ENCODE measurements at regions not wholly inside any gene's neighbourhood (a gene's known extent, or its start where the extent isn't known, plus 50 kb on each side); places are given as distances from the start of the nearest gene placed in this dataset.

DNA sequence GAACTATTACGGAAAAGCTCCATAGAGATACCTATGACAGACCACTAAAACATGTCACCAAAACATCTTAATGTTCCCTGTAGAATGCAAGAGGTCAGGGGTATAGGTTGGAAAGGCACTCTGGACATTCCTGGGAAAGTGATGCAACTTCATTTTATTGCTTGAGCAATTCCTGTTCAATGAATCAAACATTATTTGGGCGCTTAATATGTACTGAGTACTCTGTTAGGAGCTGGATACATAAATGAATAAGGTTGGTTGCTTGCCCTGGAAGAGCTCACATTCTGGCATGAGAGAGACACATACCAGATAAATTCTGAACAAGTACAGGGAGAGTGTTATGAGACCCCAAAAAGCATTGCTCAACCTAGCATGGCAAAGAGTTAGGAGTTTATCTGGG, 408.9 kb upstream of the DMAC1 start:
- H3K36me3 ChIP-seq (ENCODE audit: control insufficient read depth in 1 of 2, insufficient read depth in 2 of 2, low read length in 1 of 2) = no peaks in the 10 kb centered on the region
- peaks cover 0 to 5% of the 10 kb centered on the region in 2 donors for H3K4me1 ChIP-seq (ENCODE audit: control insufficient read depth in 1 of 2, insufficient read depth in 2 of 2, low read length in 2 of 2)
- DNase-seq = no peak
- intact Hi-C loops (cut with DNase I) = no loop called here
- no peaks in the 10 kb centered on the region for H3K27me3 ChIP-seq (ENCODE audit: control insufficient read depth in 1 of 2, insufficient read depth in 2 of 2, low read length in 1 of 2)
- no peak overlapping the region for H3K4me3 ChIP-seq (ENCODE audit: low read length in 2 of 2)
- 95 to 98% methylated on average over 2 of the region's 2 CpGs for WGBS, 2 donors
- ATAC-seq (ENCODE audit: low FRiP score) = peak; percentile 52
- H3K27ac ChIP-seq (ENCODE audit: low read depth in 1 of 2, low read length in 2 of 2) = no peak overlapping the region
- H3K9me3 ChIP-seq (ENCODE audit: control insufficient read depth, low read length) = no peaks in the 10 kb centered on the region

GRCh38 chr9:8207596-8207995, 408.0 kb upstream of the DMAC1 start:
- Histone ChIP-seq H3K4me3 (ENCODE audit: low read length in 2 of 2) (no peak overlapping the region), H3K4me1 (ENCODE audit: control insufficient read depth in 1 of 2, insufficient read depth in 2 of 2, low read length in 2 of 2) (peaks cover 0 to 5% of the 10 kb centered on the region in 2 donors), H3K36me3 (ENCODE audit: control insufficient read depth in 1 of 2, insufficient read depth in 2 of 2, low read length in 1 of 2) (no peaks in the 10 kb centered on the region), H3K27me3 (ENCODE audit: control insufficient read depth in 1 of 2, insufficient read depth in 2 of 2, low read length in 1 of 2) (no peaks in the 10 kb centered on the region), H3K27ac (ENCODE audit: low read depth in 1 of 2, low read length in 2 of 2) (no peak overlapping the region), H3K9me3 (ENCODE audit: control insufficient read depth, low read length) (no peaks in the 10 kb centered on the region)
- 88 to 96% methylated on average over 1 of the region's 1 CpG for WGBS, 2 donors
- intact Hi-C loops (cut with DNase I) = no loop called here
- no peak for ATAC-seq (ENCODE audit: low FRiP score)
- no peak for DNase-seq

DNA sequence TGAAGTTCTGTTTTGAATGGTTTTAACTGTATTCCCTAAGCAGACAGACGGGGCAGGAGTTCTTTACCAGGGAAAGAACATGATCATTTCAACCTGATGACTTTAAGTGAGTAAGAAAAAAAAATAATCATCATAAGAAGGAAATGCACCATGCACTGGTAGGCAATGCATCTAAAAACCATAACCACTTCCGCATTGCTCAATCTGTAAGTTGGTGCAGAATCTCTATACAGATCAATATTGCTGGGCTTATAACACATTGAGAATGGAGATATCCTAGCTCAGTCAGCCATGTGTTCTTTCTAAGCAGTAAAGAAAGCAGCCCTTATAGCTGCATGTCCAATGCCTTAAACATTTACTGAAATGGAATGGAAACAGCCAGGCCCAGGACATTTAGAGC, 407.1 kb upstream of the DMAC1 start:
- no peak for DNase-seq
- WGBS, 2 donors = 47 to 48% methylated on average over 2 of the region's 2 CpGs
- Histone ChIP-seq H3K9me3 (ENCODE audit: control insufficient read depth, low read length) (no peaks in the 10 kb centered on the region), H3K4me1 (ENCODE audit: control insufficient read depth in 1 of 2, insufficient read depth in 2 of 2, low read length in 2 of 2) (peaks cover 0 to 5% of the 10 kb centered on the region in 2 donors), H3K27me3 (ENCODE audit: control insufficient read depth in 1 of 2, insufficient read depth in 2 of 2, low read length in 1 of 2) (no peaks in the 10 kb centered on the region), H3K36me3 (ENCODE audit: control insufficient read depth in 1 of 2, insufficient read depth in 2 of 2, low read length in 1 of 2) (no peaks in the 10 kb centered on the region), H3K27ac (ENCODE audit: low read depth in 1 of 2, low read length in 2 of 2) (no peak overlapping the region), H3K4me3 (ENCODE audit: low read length in 2 of 2) (no peak overlapping the region)
- intact Hi-C loops (cut with DNase I) = no loop called here
- no peak for ATAC-seq (ENCODE audit: low FRiP score)

- ATAC-seq (ENCODE audit: low FRiP score) (no peak), DNase-seq (no peak)
- Histone ChIP-seq H3K27me3 (ENCODE audit: control insufficient read depth in 1 of 2, insufficient read depth in 2 of 2, low read length in 1 of 2) (no peaks in the 10 kb centered on the region), H3K4me3 (ENCODE audit: low read length in 2 of 2) (no peak overlapping the region), H3K4me1 (ENCODE audit: control insufficient read depth in 1 of 2, insufficient read depth in 2 of 2, low read length in 2 of 2) (peaks cover 0 to 5% of the 10 kb centered on the region in 2 donors), H3K36me3 (ENCODE audit: control insufficient read depth in 1 of 2, insufficient read depth in 2 of 2, low read length in 1 of 2) (no peaks in the 10 kb centered on the region), H3K9me3 (ENCODE audit: control insufficient read depth, low read length) (no peaks in the 10 kb centered on the region), H3K27ac (ENCODE audit: low read depth in 1 of 2, low read length in 2 of 2) (peak overlapping the region in 1 of 2 donors; percentile 67)
- intact Hi-C loops (cut with DNase I) = no loop called here
Observed at GRCh38 chr9:8205576-8205975, 406.0 kb upstream of the DMAC1 start.

DNA sequence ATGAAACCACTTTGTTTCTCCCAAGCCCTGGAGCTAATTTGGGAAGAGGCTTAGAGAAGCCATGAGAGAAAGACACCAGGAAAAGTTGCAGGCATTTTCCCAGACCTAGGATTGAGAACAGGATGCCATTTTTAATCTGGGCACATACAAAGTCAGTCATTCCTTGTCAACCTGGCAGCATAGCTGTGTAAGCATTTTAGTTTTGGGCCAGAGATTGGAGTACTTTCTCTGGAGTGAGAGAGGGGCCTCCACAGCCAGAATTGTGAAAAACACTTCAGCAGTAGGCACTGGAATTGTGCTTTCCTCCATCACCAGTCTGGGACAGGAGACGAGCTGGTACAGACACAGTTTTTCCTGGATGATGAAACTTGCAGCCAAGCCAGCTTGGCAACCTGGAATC, 390.3 kb upstream of the DMAC1 start:
- Histone ChIP-seq H3K27me3 (ENCODE audit: control insufficient read depth in 1 of 2, insufficient read depth in 2 of 2, low read length in 1 of 2) (no peaks in the 10 kb centered on the region), H3K36me3 (ENCODE audit: control insufficient read depth in 1 of 2, insufficient read depth in 2 of 2, low read length in 1 of 2) (no peaks in the 10 kb centered on the region), H3K9me3 (ENCODE audit: control insufficient read depth, low read length) (no peaks in the 10 kb centered on the region), H3K27ac (ENCODE audit: low read depth in 1 of 2, low read length in 2 of 2) (no peak overlapping the region), H3K4me1 (ENCODE audit: control insufficient read depth in 1 of 2, insufficient read depth in 2 of 2, low read length in 2 of 2) (no peaks in the 10 kb centered on the region), H3K4me3 (ENCODE audit: low read length in 2 of 2) (no peak overlapping the region)
- intact Hi-C loops (cut with DNase I) = no loop called here
- no peak for ATAC-seq (ENCODE audit: low FRiP score)
- 43 to 44% methylated on average over 1 of the region's 1 CpG for WGBS, 2 donors
- DNase-seq = no peak

- no peak overlapping the region for H3K27ac ChIP-seq (ENCODE audit: low read depth in 1 of 2, low read length in 2 of 2)
- no peak for ATAC-seq (ENCODE audit: low FRiP score)
- no peaks in the 10 kb centered on the region for H3K9me3 ChIP-seq (ENCODE audit: control insufficient read depth, low read length)
- no peaks in the 10 kb centered on the region for H3K36me3 ChIP-seq (ENCODE audit: control insufficient read depth in 1 of 2, insufficient read depth in 2 of 2, low read length in 1 of 2)
- no peaks in the 10 kb centered on the region for H3K27me3 ChIP-seq (ENCODE audit: control insufficient read depth in 1 of 2, insufficient read depth in 2 of 2, low read length in 1 of 2)
- H3K4me3 ChIP-seq (ENCODE audit: low read length in 2 of 2) = no peak overlapping the region
- WGBS, 2 donors = 90 to 91% methylated on average over 6 of the region's 6 CpGs
- intact Hi-C loops (cut with DNase I) = no loop called here
- no peak for DNase-seq
- H3K4me1 ChIP-seq (ENCODE audit: control insufficient read depth in 1 of 2, insufficient read depth in 2 of 2, low read length in 2 of 2) = no peaks in the 10 kb centered on the region
Observed at GRCh38 chr9:8188723-8189407, 389.3 kb upstream of the DMAC1 start.

DNA sequence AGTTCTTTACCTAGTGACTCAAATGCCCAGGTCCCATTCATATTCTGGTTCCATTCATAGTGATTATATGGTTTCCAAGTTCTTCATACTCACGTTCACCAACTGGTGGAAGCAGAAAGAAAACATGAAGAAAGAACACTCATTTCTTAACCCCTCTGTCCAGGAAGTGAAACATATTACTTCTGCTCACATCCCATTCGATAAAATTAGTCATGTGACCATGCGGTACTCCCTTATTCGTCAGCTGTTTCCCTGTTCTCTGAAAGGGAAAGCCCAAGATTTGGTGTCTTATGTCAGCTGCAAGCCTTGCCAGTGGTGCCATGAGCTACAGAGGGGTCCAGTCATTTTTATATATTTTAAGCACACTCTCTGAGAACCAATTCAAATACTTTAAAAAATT, 387.0 kb upstream of the DMAC1 start:
- intact Hi-C loops (cut with DNase I) = no loop called here
- WGBS, 2 donors = 91 to 93% methylated on average over 4 of the region's 4 CpGs
- DNase-seq (no peak), ATAC-seq (ENCODE audit: low FRiP score) (no peak)
- no peak overlapping the region for H3K4me3 ChIP-seq (ENCODE audit: low read length in 2 of 2)
- H3K27me3 ChIP-seq (ENCODE audit: control insufficient read depth in 1 of 2, insufficient read depth in 2 of 2, low read length in 1 of 2) = no peaks in the 10 kb centered on the region
- H3K36me3 ChIP-seq (ENCODE audit: control insufficient read depth in 1 of 2, insufficient read depth in 2 of 2, low read length in 1 of 2) = no peaks in the 10 kb centered on the region
- no peaks in the 10 kb centered on the region for H3K9me3 ChIP-seq (ENCODE audit: control insufficient read depth, low read length)
- H3K4me1 ChIP-seq (ENCODE audit: control insufficient read depth in 1 of 2, insufficient read depth in 2 of 2, low read length in 2 of 2) = no peaks in the 10 kb centered on the region
- H3K27ac ChIP-seq (ENCODE audit: low read depth in 1 of 2, low read length in 2 of 2) = no peak overlapping the region

- DNase-seq = no peak
- Histone ChIP-seq H3K27me3 (ENCODE audit: control insufficient read depth in 1 of 2, insufficient read depth in 2 of 2, low read length in 1 of 2) (no peaks in the 10 kb centered on the region), H3K4me3 (ENCODE audit: low read length in 2 of 2) (no peak overlapping the region), H3K4me1 (ENCODE audit: control insufficient read depth in 1 of 2, insufficient read depth in 2 of 2, low read length in 2 of 2) (no peaks in the 10 kb centered on the region), H3K27ac (ENCODE audit: low read depth in 1 of 2, low read length in 2 of 2) (no peak overlapping the region), H3K36me3 (ENCODE audit: control insufficient read depth in 1 of 2, insufficient read depth in 2 of 2, low read length in 1 of 2) (no peaks in the 10 kb centered on the region), H3K9me3 (ENCODE audit: control insufficient read depth, low read length) (no peaks in the 10 kb centered on the region)
- no peak for ATAC-seq (ENCODE audit: low FRiP score)
- intact Hi-C loops (cut with DNase I) = no loop called here
- WGBS, 2 donors = 92% methylated on average over 3 of the region's 3 CpGs
Observed at GRCh38 chr9:8183618-8184017, 384.0 kb upstream of the DMAC1 start.

DNA sequence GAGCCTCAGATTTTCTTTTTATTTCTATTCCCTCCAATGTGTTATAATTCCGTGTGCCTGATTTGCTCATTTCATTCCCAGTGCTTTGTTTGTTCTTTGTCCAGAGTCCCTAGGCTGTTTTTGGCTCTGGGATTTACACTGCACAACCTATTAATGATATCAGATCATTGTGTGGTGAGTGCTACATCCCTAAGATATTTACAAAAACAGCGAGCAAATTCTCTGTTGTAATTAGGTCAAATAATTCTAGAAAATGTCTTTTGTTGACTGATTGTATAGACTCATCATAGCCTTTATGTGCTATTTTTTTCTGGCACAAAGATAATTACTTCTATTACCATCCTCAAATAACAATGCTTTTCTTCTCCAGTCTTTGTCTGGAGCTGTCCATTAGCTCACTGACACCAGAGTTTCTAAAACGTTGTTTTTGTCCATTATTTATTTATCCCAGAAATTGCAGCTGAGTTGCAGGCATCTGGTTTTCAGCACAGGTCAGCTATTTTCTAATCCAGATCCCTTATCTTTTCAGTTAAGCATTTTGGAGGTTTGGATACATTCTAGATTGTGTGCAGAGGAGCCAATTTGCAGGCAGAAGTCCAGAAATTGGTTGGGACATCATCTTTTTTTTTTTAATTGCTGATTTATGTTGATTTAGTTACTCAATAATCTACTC, 379.9 kb upstream of the DMAC1 start:
- ATAC-seq (ENCODE audit: low FRiP score) (no peak), DNase-seq (no peak)
- 11 to 13% methylated on average over 3 of the region's 3 CpGs for WGBS, 2 donors
- H3K36me3 ChIP-seq (ENCODE audit: control insufficient read depth in 1 of 2, insufficient read depth in 2 of 2, low read length in 1 of 2) = no peaks in the 10 kb centered on the region
- H3K4me1 ChIP-seq (ENCODE audit: control insufficient read depth in 1 of 2, insufficient read depth in 2 of 2, low read length in 2 of 2) = no peaks in the 10 kb centered on the region
- intact Hi-C loops (cut with DNase I) = no loop called here
- no peak overlapping the region for H3K4me3 ChIP-seq (ENCODE audit: low read length in 2 of 2)
- H3K27me3 ChIP-seq (ENCODE audit: control insufficient read depth in 1 of 2, insufficient read depth in 2 of 2, low read length in 1 of 2) = no peaks in the 10 kb centered on the region
- H3K9me3 ChIP-seq (ENCODE audit: control insufficient read depth, low read length) = peaks cover 1% of the 10 kb centered on the region
- no peak overlapping the region for H3K27ac ChIP-seq (ENCODE audit: low read depth in 1 of 2, low read length in 2 of 2)
